Transverse colon (tissue), 3 donors: ENCODE measurements at regions not wholly inside any gene's neighbourhood (a gene's known extent, or its start where the extent isn't known, plus 50 kb on each side); places are given as distances from the start of the nearest gene placed in this dataset.

ENCODE experiments used
- POLR2A ChIP-seq: fragments of 450-650 bp; IDR thresholded peaks from one replicate; pipeline ENCODE4 v1.6.1; 2016; ENCODE audit warnings: antibody characterized with exemption, mild to moderate bottlenecking, moderate library complexity
- TF ChIP-seq, protein P1 (sequence below), 5 experiments: fragments of 200-600 bp in 3 of 5; fragments of 450-650 bp in 2 of 5; sonication (generic) in 3 of 5; IDR thresholded peaks; 1 replicate in 2 of 5; 2 replicates in 3 of 5; pipeline ENCODE4 v1.5.1; 2016 to 2017; ENCODE audit warnings: antibody characterized with exemption in 5 of 5, inconsistent platforms in 3 of 5, mild to moderate bottlenecking in 2 of 5, moderate library complexity in 1 of 5

- TF ChIP-seq, protein P1, sequence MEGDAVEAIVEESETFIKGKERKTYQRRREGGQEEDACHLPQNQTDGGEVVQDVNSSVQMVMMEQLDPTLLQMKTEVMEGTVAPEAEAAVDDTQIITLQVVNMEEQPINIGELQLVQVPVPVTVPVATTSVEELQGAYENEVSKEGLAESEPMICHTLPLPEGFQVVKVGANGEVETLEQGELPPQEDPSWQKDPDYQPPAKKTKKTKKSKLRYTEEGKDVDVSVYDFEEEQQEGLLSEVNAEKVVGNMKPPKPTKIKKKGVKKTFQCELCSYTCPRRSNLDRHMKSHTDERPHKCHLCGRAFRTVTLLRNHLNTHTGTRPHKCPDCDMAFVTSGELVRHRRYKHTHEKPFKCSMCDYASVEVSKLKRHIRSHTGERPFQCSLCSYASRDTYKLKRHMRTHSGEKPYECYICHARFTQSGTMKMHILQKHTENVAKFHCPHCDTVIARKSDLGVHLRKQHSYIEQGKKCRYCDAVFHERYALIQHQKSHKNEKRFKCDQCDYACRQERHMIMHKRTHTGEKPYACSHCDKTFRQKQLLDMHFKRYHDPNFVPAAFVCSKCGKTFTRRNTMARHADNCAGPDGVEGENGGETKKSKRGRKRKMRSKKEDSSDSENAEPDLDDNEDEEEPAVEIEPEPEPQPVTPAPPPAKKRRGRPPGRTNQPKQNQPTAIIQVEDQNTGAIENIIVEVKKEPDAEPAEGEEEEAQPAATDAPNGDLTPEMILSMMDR (IDR thresholded peaks at IDR 0.05), result no peak
- TF ChIP-seq POLR2A, result no peak
These were observed 683.7 kb upstream of the LRRN3 start for GRCh38 chr7:110407242-110407641.
